IPS-15b (cell line): ENCODE measurements at regions not wholly inside any gene's neighbourhood (a gene's known extent, or its start where the extent isn't known, plus 50 kb on each side); places are given as distances from the start of the nearest gene placed in this dataset.
"Not testable (repeated sequence)": the region's sequence is repeated elsewhere in the genome, so short reads cannot be mapped to it uniquely, and the experiment has no call there.

Experiments
- H3K27me3 ChIP-seq: one replicate; pipeline ENCODE4 v1.6.1; 2013; ENCODE audit warnings: low read length; ENCODE audit not compliant: control insufficient read depth, insufficient read depth
- H3K36me3 ChIP-seq: one replicate; pipeline ENCODE4 v1.6.1; 2013; ENCODE audit warnings: low read length; ENCODE audit not compliant: control insufficient read depth, insufficient read depth
- H3K4me1 ChIP-seq: one replicate; pipeline ENCODE4 v1.6.1; 2013; ENCODE audit warnings: mild to moderate bottlenecking, low read length; ENCODE audit not compliant: control insufficient read depth, insufficient read depth
- H3K4me3 ChIP-seq: one replicate; pipeline ENCODE4 v1.5.1; 2013; ENCODE audit warnings: low read depth, low read length
- H3K9ac ChIP-seq: one replicate; pipeline ENCODE4 v1.6.1; 2013; ENCODE audit warnings: low read depth, mild to moderate bottlenecking, low read length
- H3K9me3 ChIP-seq: one replicate; pipeline ENCODE4 v1.6.1; 2013; ENCODE audit warnings: mild to moderate bottlenecking, low read length; ENCODE audit not compliant: control insufficient read depth, insufficient read depth

DNA sequence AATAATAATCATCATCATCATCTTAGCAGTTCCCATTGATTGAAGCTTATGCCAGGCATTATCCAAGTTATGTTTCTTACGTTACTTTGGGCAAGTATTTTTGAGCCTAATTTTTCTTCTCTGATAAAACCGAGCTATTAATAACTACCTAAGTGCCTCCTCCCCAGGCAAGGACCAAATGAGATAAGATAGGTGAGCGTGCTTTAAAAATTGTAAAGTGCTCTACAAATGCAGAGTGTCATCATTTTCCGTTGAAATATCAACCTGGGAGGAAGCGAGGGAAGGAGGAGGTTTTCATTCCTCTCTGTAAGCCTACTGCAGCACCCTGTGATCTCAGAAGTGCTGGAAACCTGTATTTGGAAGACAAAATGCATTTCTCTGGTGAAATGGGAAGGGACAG is 96.7 kb upstream of the MITF start:
- Histone ChIP-seq H3K9ac (no peak overlapping the region), H3K4me3 (no peak overlapping the region), H3K9me3 (no peaks in the 10 kb centered on the region), H3K36me3 (no peaks in the 10 kb centered on the region), H3K27me3 (no peaks in the 10 kb centered on the region), H3K4me1 (no peaks in the 10 kb centered on the region)

DNA sequence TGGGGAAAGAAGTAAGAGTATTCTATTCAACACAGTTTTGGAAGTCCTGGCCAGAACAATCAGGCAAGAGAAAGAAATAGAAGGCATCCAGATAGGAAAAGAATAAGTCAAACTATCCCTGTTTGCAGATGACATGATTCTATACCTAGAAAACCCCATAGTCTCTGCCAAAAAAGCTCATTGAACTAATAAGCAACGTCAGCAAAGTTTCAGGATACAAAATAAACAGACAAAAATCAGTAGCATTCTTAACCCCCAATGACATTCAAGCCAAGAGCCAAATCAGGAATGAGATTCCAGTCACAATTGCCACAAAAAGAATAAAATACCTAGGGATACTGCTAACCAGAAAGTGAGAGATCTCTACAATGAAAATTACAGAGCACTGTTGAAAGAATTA is 99.4 kb upstream of the MITF start:
- no peak overlapping the region for H3K9ac ChIP-seq
- no peaks in the 10 kb centered on the region for H3K27me3 ChIP-seq
- no peaks in the 10 kb centered on the region for H3K4me1 ChIP-seq
- no peaks in the 10 kb centered on the region for H3K9me3 ChIP-seq
- no peaks in the 10 kb centered on the region for H3K36me3 ChIP-seq
- H3K4me3 ChIP-seq = no peak overlapping the region

DNA sequence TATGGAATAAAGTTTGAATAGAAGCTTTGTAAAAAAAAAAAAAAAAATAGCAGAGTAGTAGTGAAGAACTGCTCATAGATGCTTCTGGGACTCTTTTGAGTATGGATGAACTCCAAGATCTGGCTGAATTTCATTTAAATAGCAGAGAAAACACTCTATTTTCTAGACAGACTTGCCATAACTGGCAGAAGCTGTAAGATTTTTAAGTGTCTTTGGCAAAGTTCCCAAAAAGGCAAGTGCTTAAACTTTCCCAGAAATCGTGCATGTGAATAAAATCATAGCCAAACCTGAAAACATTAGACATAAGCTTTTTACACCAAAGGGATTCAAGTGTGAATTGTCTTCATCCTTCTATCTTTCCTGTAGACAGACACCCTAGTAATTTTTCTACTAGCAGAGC is 110.3 kb upstream of the MITF start:
- Histone ChIP-seq H3K9me3 (no peaks in the 10 kb centered on the region), H3K27me3 (no peaks in the 10 kb centered on the region), H3K4me1 (no peaks in the 10 kb centered on the region), H3K36me3 (no peaks in the 10 kb centered on the region), H3K4me3 (no peak overlapping the region), H3K9ac (no peak overlapping the region)

DNA sequence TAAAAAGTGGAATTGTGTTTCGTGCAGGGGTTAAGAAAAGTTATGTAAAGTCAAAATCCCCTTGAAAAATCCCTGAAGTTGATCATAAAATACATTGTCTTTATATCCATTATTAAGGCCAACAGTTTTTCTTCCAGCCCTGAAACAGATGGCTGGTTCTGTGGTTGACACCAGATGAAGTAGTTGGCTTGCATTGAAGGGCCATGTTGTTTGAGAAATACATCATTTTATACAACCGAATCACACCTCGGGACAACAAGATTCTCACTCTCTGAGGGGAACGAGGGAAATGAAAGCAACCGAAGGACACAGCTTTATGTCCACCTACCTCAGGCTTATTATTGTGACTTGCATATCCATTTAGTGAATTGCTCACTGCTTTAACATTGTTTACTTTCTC is 126.0 kb upstream of the MITF start:
- Histone ChIP-seq H3K9ac (no peak overlapping the region), H3K36me3 (no peaks in the 10 kb centered on the region), H3K4me1 (no peaks in the 10 kb centered on the region)

DNA sequence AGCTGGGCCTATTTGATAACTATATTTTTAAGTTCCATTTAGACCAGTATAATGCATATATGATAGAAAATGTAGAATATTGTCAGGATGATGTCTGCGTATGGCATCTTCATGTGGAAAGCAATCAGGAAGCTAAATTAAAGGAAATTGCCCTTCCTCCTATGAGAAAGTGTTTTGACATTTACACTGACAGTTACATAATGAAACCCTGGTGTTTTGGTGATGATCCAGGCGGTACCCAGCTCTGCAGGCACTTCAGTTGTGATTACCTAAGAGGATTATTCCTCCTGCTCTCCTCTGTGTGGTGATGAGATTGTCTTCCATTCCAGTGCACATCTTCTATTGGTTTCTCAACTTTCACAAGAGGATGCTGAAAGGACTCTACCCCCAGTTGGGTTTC is 126.5 kb upstream of the MITF start:
- Histone ChIP-seq H3K4me1 (no peaks in the 10 kb centered on the region), H3K9me3 (no peaks in the 10 kb centered on the region), H3K36me3 (no peaks in the 10 kb centered on the region), H3K4me3 (no peak overlapping the region), H3K27me3 (no peaks in the 10 kb centered on the region), H3K9ac (no peak overlapping the region)

More for the DNA sequence above, 126.0 kb upstream of the MITF start:
- H3K4me3 ChIP-seq = no peak overlapping the region
- H3K27me3 ChIP-seq = no peaks in the 10 kb centered on the region
- H3K9me3 ChIP-seq = no peaks in the 10 kb centered on the region

DNA sequence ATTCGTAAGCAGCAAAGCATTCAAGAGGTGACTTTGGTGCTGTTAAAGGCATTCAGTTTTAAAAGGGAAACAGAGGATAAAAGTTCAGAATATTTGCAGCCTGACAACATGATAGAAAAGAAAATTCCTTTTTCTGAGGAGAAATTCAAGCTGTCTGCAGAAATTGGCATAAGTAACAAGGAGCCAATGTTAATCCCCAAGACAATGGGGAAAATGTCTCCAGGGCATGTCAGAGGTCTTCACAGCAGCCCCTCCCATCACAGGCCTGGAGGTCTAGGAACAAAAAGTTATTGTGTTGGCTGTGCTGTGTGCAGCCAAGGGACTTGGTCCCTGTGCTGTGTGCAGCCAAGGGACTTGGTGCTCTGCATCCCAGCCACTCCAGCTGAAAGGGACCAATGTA is 129.7 kb upstream of the MITF start:
- not testable (repeated sequence) for H3K9me3 ChIP-seq, H3K4me3 ChIP-seq, H3K27me3 ChIP-seq, H3K36me3 ChIP-seq, H3K9ac ChIP-seq, H3K4me1 ChIP-seq

DNA sequence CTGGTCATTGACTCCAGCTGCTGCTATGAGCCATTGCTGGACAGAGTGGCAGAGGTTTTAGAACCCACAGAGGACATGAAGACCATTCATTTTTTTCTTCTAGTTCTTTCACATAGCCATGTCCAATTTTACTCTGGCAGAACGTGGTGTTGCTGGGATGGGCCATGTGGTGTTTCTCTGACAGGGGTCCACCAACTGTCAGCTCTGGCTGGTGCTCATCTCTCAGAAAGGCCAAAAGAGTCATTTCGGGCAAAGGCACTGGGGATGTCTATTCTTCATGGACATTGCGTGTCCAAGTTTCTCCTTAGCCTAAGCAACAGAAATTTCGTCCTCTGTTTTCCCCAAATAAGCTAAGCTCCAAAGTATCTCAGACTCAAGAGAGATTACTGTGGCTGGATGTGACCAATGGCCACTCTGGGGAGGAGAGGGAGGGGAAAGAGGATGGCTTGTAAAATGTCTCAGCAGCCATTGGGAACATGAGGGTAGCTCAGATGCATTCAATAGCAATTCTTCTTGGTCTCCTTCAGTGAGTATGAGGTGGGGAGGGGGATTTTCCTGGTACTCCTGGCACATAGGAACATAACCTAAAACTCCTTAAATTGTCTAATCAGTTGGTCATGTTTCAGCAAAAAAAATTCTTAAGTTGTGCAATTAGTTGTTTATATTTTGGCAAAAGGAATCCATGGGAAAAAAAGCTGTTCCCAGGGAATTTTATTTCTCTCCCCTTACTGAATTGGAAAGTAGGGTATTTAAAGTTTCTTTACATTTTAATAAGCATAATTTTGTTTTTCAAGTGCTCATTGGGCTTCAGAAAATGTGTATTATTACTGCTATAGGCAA is 131.6 kb upstream of the MITF start:
- Histone ChIP-seq H3K9me3 (no peaks in the 10 kb centered on the region), H3K9ac (no peak overlapping the region), H3K36me3 (no peaks in the 10 kb centered on the region), H3K27me3 (no peaks in the 10 kb centered on the region), H3K4me1 (no peaks in the 10 kb centered on the region), H3K4me3 (no peak overlapping the region)

DNA sequence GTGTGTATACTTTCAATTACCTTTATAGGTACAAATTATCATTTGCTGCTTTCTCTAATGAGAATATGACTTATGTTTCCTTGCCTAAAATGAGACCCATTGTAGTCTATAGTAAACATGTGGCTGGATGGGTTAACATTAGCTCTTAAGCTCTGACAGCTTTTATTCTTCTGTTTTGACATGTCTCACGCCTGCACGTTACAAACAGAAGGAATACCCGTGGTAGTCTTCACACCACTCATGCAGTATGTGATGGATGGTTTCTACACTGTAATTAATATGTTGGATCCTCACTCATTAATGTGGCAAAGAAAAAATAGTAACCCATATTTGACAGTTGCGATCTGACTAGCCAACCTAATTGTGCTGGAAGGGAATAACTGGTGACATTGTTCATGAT is 133.4 kb upstream of the MITF start:
- Histone ChIP-seq H3K4me1 (no peaks in the 10 kb centered on the region), H3K36me3 (no peaks in the 10 kb centered on the region), H3K9ac (no peak overlapping the region), H3K9me3 (no peaks in the 10 kb centered on the region), H3K4me3 (no peak overlapping the region), H3K27me3 (no peaks in the 10 kb centered on the region)

DNA sequence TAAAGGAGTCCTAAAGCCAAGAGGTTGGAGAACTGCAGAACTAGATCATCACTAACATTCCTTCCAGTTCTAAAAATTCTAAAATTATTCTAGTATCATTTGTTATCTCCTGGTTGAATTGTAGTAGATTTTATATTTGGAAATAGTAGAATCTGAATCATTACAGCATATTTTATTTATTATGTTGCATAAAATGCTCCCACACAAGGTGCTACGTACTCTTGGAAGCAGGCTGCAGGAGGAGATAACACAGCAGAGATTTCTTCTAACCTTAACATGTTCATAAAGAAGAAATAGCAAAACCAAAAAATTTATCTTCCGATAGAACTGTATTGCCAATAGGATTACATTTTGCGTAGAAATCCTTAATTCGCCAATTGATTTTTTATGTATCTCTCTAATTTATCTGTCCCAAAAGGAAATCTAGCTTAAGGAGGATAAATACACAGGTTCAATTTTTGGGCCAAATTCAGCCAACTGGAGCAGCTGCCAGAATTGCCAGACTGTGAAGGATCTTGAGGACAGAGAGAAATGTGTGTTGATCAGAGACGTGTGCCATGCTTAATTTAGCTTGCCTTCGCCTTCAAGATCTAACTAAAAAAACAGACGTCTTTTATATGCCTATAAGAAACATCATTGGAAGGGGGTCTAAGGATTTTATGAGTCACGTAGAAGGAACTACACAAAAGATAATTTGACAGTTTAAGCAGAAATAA is 134.4 kb upstream of the MITF start:
- H3K27me3 ChIP-seq = no peaks in the 10 kb centered on the region
- H3K4me1 ChIP-seq = no peaks in the 10 kb centered on the region
- no peaks in the 10 kb centered on the region for H3K9me3 ChIP-seq
- H3K4me3 ChIP-seq = no peak overlapping the region
- no peak overlapping the region for H3K9ac ChIP-seq
- no peaks in the 10 kb centered on the region for H3K36me3 ChIP-seq

DNA sequence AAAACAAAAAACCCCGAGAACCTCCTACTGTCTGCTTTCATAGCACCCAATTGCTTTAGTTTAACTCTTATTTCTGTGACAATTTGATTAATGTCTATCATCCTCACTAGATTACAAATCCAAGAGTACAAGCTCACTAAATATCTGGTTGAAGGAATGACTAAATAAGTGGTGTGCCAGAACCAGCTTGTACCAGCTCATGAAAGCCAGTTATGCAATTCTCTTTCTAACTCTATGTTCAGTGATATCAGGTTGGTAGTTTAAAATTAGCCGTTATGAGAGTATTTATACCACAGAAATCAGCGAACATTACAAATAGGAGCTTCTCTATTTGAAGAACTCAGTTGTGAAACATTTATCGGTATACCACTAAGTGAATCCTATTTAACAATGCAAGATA is 137.2 kb upstream of the MITF start:
- no peaks in the 10 kb centered on the region for H3K4me1 ChIP-seq
- no peaks in the 10 kb centered on the region for H3K9me3 ChIP-seq
- H3K4me3 ChIP-seq = no peak overlapping the region
- H3K27me3 ChIP-seq = no peaks in the 10 kb centered on the region
- no peaks in the 10 kb centered on the region for H3K36me3 ChIP-seq
- no peak overlapping the region for H3K9ac ChIP-seq

DNA sequence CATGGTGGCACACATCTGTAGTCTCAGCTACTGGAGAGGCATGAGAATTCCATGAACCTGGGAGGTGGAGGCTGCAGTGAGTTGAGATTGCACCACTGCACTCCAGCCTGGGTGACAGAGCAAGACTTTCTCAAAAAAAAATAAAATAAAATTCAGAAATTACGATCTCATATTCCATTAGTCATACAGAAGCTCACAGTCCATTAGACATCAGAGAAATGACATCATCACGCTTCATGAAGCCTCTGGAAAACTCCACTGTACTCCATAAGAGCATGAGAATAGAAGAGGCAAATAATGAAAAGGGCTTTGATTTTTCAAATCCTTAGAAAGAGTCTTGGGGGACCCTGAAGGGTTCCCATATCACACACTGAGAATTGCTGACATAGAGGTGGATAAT is 145.0 kb upstream of the MITF start:
- no peaks in the 10 kb centered on the region for H3K36me3 ChIP-seq
- H3K4me3 ChIP-seq = no peak overlapping the region
- H3K27me3 ChIP-seq = no peaks in the 10 kb centered on the region
- no peaks in the 10 kb centered on the region for H3K4me1 ChIP-seq
- H3K9me3 ChIP-seq = no peaks in the 10 kb centered on the region
- H3K9ac ChIP-seq = no peak overlapping the region

DNA sequence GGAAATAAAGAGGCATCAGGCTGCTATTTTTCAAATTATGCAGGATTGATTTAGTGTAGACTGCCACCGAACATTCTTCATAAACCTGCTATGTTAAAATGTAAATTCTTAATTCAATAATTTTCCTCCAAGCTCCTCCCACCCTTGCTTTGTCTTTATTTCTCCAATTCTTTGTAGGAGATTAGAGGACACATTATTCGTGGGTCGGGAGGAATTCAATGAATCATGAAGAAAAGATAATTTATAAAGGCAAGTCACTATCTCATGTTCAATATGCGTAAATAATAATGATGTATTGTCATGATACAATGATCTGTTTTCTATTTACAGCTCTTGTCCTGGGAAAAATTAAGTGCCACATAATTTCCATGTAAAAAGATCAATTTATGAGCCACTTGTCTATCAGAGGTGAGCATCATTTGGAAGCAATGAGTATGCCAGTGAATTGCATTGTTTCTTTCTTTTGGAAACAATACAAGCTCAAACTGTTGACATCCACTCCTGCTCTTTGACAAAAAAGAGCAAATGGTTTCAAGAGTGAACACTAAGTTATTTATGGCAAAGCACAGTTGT is 148.0 kb upstream of the MITF start:
- no peaks in the 10 kb centered on the region for H3K36me3 ChIP-seq
- H3K27me3 ChIP-seq = no peaks in the 10 kb centered on the region
- H3K4me3 ChIP-seq = no peak overlapping the region
- H3K4me1 ChIP-seq = no peaks in the 10 kb centered on the region
- H3K9me3 ChIP-seq = no peaks in the 10 kb centered on the region
- H3K9ac ChIP-seq = no peak overlapping the region
